K562 (cell line): ENCODE measurements at regions not wholly inside any gene's neighbourhood (a gene's known extent, or its start where the extent isn't known, plus 50 kb on each side); places are given as distances from the start of the nearest gene placed in this dataset.

ENCODE experiments used
- ATF6 ChIP-seq: sonication (generic); formaldehyde crosslinking; IDR thresholded peaks from 2 replicates; pipeline ENCODE4 v1.4.0; 2020; ENCODE audit warnings: mild to moderate bottlenecking, missing genetic modification reagents
- KDM5B ChIP-seq: fragments of 200-600 bp; sonication (generic); IDR thresholded peaks from 2 replicates; pipeline ENCODE4 v1.6.1; 2012; ENCODE audit warnings: low read depth, mild to moderate bottlenecking, moderate library complexity, low read length, control low read depth, inconsistent platforms; ENCODE audit not compliant: insufficient replicate concordance
- NFYB ChIP-seq: IDR thresholded peaks from 2 replicates; pipeline ENCODE4 v1.6.1; 2011; ENCODE audit warnings: mild to moderate bottlenecking, moderate library complexity; ENCODE audit not compliant: insufficient read length; ENCODE audit errors: extremely low read depth
- POLR2A ChIP-seq: fragments of 450-650 bp; conservative IDR thresholded peaks from 2 replicates; pipeline ENCODE4 v1.6.1; 2016
- POLR2AphosphoS5 ChIP-seq: IDR thresholded peaks from 2 replicates; pipeline ENCODE4 v1.6.1; 2011; ENCODE audit warnings: mild to moderate bottlenecking, low read depth, low read length, moderate library complexity; ENCODE audit not compliant: control insufficient read depth, insufficient read depth
- RNF2 ChIP-seq: sonication (generic); IDR thresholded peaks from 2 replicates; pipeline ENCODE4 v1.6.1; 2016
- SIN3A ChIP-seq, 2 experiments: fragments of 150-350 bp in 1 of 2; IDR thresholded peaks; 2 replicates each; pipeline ENCODE4 v1.6.1; 2011 to 2016; ENCODE audit warnings: borderline replicate concordance in 2 of 2, low read depth in 2 of 2, low read length in 2 of 2, mild to moderate bottlenecking in 2 of 2, moderate library complexity in 2 of 2; ENCODE audit not compliant: control insufficient read depth in 1 of 2
- SPI1 ChIP-seq: IDR thresholded peaks from 2 replicates; pipeline ENCODE4 v1.6.1; 2011; ENCODE audit warnings: low read depth, low read length, control low read depth, borderline replicate concordance
- TF ChIP-seq, protein P1 (sequence below): fragments of 450-650 bp; formaldehyde crosslinking; IDR thresholded peaks from 2 replicates; pipeline ENCODE4 v1.4.0; 2022; ENCODE audit warnings: missing genetic modification characterization
- TF ChIP-seq, protein P2 (sequence below), 3 experiments: IDR thresholded peaks in 2 of 3; conservative IDR thresholded peaks in 1 of 3; 2 replicates each; pipeline ENCODE4 v1.5.1; 2011 to 2012; ENCODE audit warnings: low read length in 3 of 3, mild to moderate bottlenecking in 3 of 3, control low read depth in 2 of 3, improper control_type of control experiment in 1 of 3, inconsistent platforms in 1 of 3, low read depth in 1 of 3, mixed read lengths in 1 of 3, moderate library complexity in 1 of 3; ENCODE audit not compliant: insufficient read depth in 2 of 3
- TF ChIP-seq, protein P3 (sequence below), 2 experiments: fragments of 200-800 bp in 1 of 2; sonication (Bioruptor generic) in 1 of 2; sonication (generic) in 1 of 2; formaldehyde crosslinking in 1 of 2; IDR thresholded peaks in 1 of 2; conservative IDR thresholded peaks in 1 of 2; 2 replicates each; pipeline versions ENCODE4 v1.5.0 to v1.6.1; 2016 to 2020; ENCODE audit warnings: missing compliant biosample characterization in 1 of 2, missing genetic modification characterization in 1 of 2, missing genetic modification reagents in 1 of 2

GRCh38 chr5:60055168-60055567 lies 161.6 kb upstream of the PDE4D start:
- TF ChIP-seq, protein P1, sequence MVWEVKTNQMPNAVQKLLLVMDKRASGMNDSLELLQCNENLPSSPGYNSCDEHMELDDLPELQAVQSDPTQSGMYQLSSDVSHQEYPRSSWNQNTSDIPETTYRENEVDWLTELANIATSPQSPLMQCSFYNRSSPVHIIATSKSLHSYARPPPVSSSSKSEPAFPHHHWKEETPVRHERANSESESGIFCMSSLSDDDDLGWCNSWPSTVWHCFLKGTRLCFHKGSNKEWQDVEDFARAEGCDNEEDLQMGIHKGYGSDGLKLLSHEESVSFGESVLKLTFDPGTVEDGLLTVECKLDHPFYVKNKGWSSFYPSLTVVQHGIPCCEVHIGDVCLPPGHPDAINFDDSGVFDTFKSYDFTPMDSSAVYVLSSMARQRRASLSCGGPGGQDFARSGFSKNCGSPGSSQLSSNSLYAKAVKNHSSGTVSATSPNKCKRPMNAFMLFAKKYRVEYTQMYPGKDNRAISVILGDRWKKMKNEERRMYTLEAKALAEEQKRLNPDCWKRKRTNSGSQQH (CRISPR knock-in tag): no peak
- TF ChIP-seq, protein P2, sequence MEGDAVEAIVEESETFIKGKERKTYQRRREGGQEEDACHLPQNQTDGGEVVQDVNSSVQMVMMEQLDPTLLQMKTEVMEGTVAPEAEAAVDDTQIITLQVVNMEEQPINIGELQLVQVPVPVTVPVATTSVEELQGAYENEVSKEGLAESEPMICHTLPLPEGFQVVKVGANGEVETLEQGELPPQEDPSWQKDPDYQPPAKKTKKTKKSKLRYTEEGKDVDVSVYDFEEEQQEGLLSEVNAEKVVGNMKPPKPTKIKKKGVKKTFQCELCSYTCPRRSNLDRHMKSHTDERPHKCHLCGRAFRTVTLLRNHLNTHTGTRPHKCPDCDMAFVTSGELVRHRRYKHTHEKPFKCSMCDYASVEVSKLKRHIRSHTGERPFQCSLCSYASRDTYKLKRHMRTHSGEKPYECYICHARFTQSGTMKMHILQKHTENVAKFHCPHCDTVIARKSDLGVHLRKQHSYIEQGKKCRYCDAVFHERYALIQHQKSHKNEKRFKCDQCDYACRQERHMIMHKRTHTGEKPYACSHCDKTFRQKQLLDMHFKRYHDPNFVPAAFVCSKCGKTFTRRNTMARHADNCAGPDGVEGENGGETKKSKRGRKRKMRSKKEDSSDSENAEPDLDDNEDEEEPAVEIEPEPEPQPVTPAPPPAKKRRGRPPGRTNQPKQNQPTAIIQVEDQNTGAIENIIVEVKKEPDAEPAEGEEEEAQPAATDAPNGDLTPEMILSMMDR (IDR thresholded peaks at IDR 0.05 in 2 of 3, conservative IDR thresholded peaks at IDR 0.05 in 1 of 3; ENCODE audit: insufficient read depth in 2 of 3, low read depth in 1 of 3, low read length in 3 of 3): no peak
- TF ChIP-seq SIN3A (IDR thresholded peaks at IDR 0.05; ENCODE audit: borderline replicate concordance in 2 of 2, control insufficient read depth in 1 of 2, low read depth in 2 of 2, low read length in 2 of 2): no peak
- TF ChIP-seq NFYB: no peak
- TF ChIP-seq POLR2A: no peak
- TF ChIP-seq ATF6 (CRISPR knock-in tag): no peak
- no peak for TF ChIP-seq SPI1
- TF ChIP-seq, protein P3, sequence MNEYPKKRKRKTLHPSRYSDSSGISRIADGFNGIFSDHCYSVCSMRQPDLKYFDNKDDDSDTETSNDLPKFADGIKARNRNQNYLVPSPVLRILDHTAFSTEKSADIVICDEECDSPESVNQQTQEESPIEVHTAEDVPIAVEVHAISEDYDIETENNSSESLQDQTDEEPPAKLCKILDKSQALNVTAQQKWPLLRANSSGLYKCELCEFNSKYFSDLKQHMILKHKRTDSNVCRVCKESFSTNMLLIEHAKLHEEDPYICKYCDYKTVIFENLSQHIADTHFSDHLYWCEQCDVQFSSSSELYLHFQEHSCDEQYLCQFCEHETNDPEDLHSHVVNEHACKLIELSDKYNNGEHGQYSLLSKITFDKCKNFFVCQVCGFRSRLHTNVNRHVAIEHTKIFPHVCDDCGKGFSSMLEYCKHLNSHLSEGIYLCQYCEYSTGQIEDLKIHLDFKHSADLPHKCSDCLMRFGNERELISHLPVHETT (CRISPR knock-in tag; conservative IDR thresholded peaks at IDR 0.05 in 1 of 2, IDR thresholded peaks at IDR 0.05 in 1 of 2): no peak
- no peak for TF ChIP-seq POLR2AphosphoS5
- no peak for TF ChIP-seq RNF2
- TF ChIP-seq KDM5B: no peak
